WTC11 (cell line): ENCODE measurements at regions not wholly inside any gene's neighbourhood (a gene's known extent, or its start where the extent isn't known, plus 50 kb on each side); places are given as distances from the start of the nearest gene placed in this dataset.

Source experiments
- ATAC-seq: fragments of 200-7000 bp; cut with Tn5 transposase; 2 replicates; pipeline ENCODE4 v1.10.0; 2021; ENCODE audit warnings: mild to moderate bottlenecking, moderate library complexity
- CTCF ChIA-PET: fragments of 300-600 bp; sonication (Branson Sonifier 250); formaldehyde crosslinking; loops from one replicate; lab custom pipeline; 2021; ENCODE audit warnings: antibody characterized with exemption; lab: Charles Lee
- POLR2A ChIA-PET: fragments of 350-600 bp; sonication (Branson Sonifier 250); formaldehyde crosslinking; loops from one replicate; lab custom pipeline; 2021; ENCODE audit warnings: antibody characterized with exemption; lab: Charles Lee
- DNase-seq: peaks from one replicate; pipeline ENCODE4 v3.0.0; 2021; ENCODE audit warnings: low spot score
- H3K27ac Mint-ChIP-seq: 2 replicates; pipeline ENCODE4 v1.8.0; 2021; ENCODE audit warnings: mixed read lengths
- H3K27me3 Mint-ChIP-seq: 2 replicates; pipeline ENCODE4 v1.8.0; 2021; ENCODE audit warnings: low read depth, mild to moderate bottlenecking, moderate library complexity, mixed read lengths
- H3K36me3 Mint-ChIP-seq: 2 replicates; pipeline ENCODE4 v1.8.0; 2021; ENCODE audit warnings: mixed read lengths
- H3K4me1 Mint-ChIP-seq: 2 replicates; pipeline ENCODE4 v1.8.0; 2022; ENCODE audit warnings: mixed read lengths
- H3K4me3 Mint-ChIP-seq: 2 replicates; pipeline ENCODE4 v1.8.0; 2021; ENCODE audit warnings: mild to moderate bottlenecking, moderate library complexity, mixed read lengths
- H3K9me3 Mint-ChIP-seq: 2 replicates; pipeline ENCODE4 v1.8.0; 2021; ENCODE audit warnings: mixed read lengths
- ARID4B ChIP-seq: sonication (generic); formaldehyde crosslinking; IDR thresholded peaks from 2 replicates; pipeline ENCODE4 v1.8.0; 2023; ENCODE audit warnings: missing genetic modification reagents, mild to moderate bottlenecking, borderline replicate concordance
- ATF1 ChIP-seq: sonication (generic); formaldehyde crosslinking; IDR thresholded peaks from 2 replicates; pipeline ENCODE4 v1.8.1; 2023; ENCODE audit warnings: mild to moderate bottlenecking, moderate library complexity, missing genetic modification reagents
- ATF2 ChIP-seq: sonication (generic); formaldehyde crosslinking; IDR thresholded peaks from 2 replicates; pipeline ENCODE4 v1.8.1; 2022; ENCODE audit warnings: low read depth, missing genetic modification reagents, borderline replicate concordance
- ATF6 ChIP-seq: sonication (generic); formaldehyde crosslinking; IDR thresholded peaks from 2 replicates; pipeline ENCODE4 v1.8.1; 2023; ENCODE audit warnings: mild to moderate bottlenecking, missing genetic modification reagents
- CBFB ChIP-seq: sonication (generic); formaldehyde crosslinking; IDR thresholded peaks from 2 replicates; pipeline ENCODE4 v1.8.1; 2022; ENCODE audit warnings: mild to moderate bottlenecking, low read depth, missing genetic modification reagents
- CREB1 ChIP-seq: sonication (generic); formaldehyde crosslinking; IDR thresholded peaks from 2 replicates; pipeline ENCODE4 v1.8.0; 2023; ENCODE audit warnings: mild to moderate bottlenecking, missing genetic modification reagents
- CTCF ChIP-seq: fragments of 200-600 bp; IDR thresholded peaks from 2 replicates; pipeline ENCODE4 v1.8.0; 2022; ENCODE audit warnings: antibody characterized with exemption
- E2F4 ChIP-seq: sonication (generic); formaldehyde crosslinking; IDR thresholded peaks from 2 replicates; pipeline ENCODE4 v1.8.1; 2022; ENCODE audit warnings: low read depth, mild to moderate bottlenecking, moderate library complexity, missing genetic modification reagents, borderline replicate concordance
- EMX1 ChIP-seq: fragments of 250-450 bp; sonication (Bioruptor Pico); IDR thresholded peaks from 2 replicates; pipeline ENCODE4 v1.8.0; 2021; ENCODE audit warnings: mild to moderate bottlenecking
- ETV6 ChIP-seq: sonication (generic); formaldehyde crosslinking; IDR thresholded peaks from 2 replicates; pipeline ENCODE4 v1.8.1; 2022; ENCODE audit warnings: mild to moderate bottlenecking, missing genetic modification reagents
- FOXJ3 ChIP-seq: sonication (generic); formaldehyde crosslinking; IDR thresholded peaks from 2 replicates; pipeline ENCODE4 v1.9.0; 2021; ENCODE audit warnings: missing genetic modification reagents, mild to moderate bottlenecking, borderline replicate concordance
- FOXP1 ChIP-seq: sonication (generic); formaldehyde crosslinking; IDR thresholded peaks from 2 replicates; pipeline ENCODE4 v1.8.0; 2022; ENCODE audit warnings: missing genetic modification reagents, mild to moderate bottlenecking, moderate library complexity, borderline replicate concordance
- GTF2I ChIP-seq: fragments of 250-450 bp; sonication (Bioruptor Pico); conservative IDR thresholded peaks from 2 replicates; pipeline ENCODE4 v1.4.0; 2021; ENCODE audit warnings: mild to moderate bottlenecking
- HMGA2 ChIP-seq: fragments of 250-450 bp; sonication (Bioruptor Pico); IDR thresholded peaks from 2 replicates; pipeline ENCODE4 v1.4.0; 2021; ENCODE audit warnings: mild to moderate bottlenecking, moderate library complexity
- HMGXB4 ChIP-seq: sonication (generic); formaldehyde crosslinking; IDR thresholded peaks from 2 replicates; pipeline ENCODE4 v1.8.1; 2023; ENCODE audit warnings: mild to moderate bottlenecking, moderate library complexity, missing genetic modification reagents
- MAX ChIP-seq: sonication (generic); formaldehyde crosslinking; IDR thresholded peaks from 2 replicates; pipeline ENCODE4 v1.8.0; 2022; ENCODE audit warnings: mild to moderate bottlenecking, missing genetic modification reagents
- MLX ChIP-seq: sonication (generic); formaldehyde crosslinking; IDR thresholded peaks from 2 replicates; pipeline ENCODE4 v1.8.1; 2023; ENCODE audit warnings: mild to moderate bottlenecking, missing genetic modification reagents, moderate library complexity
- MXD4 ChIP-seq: fragments of 250-450 bp; sonication (Bioruptor Pico); IDR thresholded peaks from 2 replicates; pipeline ENCODE4 v1.8.0; 2021; ENCODE audit warnings: mild to moderate bottlenecking, moderate library complexity, borderline replicate concordance
- USF2 ChIP-seq: sonication (generic); formaldehyde crosslinking; IDR thresholded peaks from 2 replicates; pipeline ENCODE4 v1.8.1; 2023; ENCODE audit warnings: mild to moderate bottlenecking, missing genetic modification reagents, moderate library complexity
- ZNF416 ChIP-seq: fragments of 250-450 bp; sonication (Bioruptor Pico); IDR thresholded peaks from 2 replicates; pipeline ENCODE4 v1.9.0; 2021; ENCODE audit warnings: mild to moderate bottlenecking, inconsistent platforms

- no peak for TF ChIP-seq EMX1 (CRISPR knock-in tag)
- no peak for TF ChIP-seq ETV6 (CRISPR knock-in tag)
- no peak for TF ChIP-seq MXD4 (CRISPR knock-in tag)
- TF ChIP-seq CTCF = no peak
- no peak for TF ChIP-seq ATF2 (CRISPR knock-in tag)
- TF ChIP-seq ZNF416 (CRISPR knock-in tag) = no peak
- TF ChIP-seq FOXP1 = no peak
- TF ChIP-seq GTF2I (CRISPR knock-in tag) = no peak
- no peak for TF ChIP-seq ARID4B (CRISPR knock-in tag)
- no peak for TF ChIP-seq ATF6 (CRISPR knock-in tag)
- TF ChIP-seq HMGXB4 (CRISPR knock-in tag) = no peak
- no peak for TF ChIP-seq HMGA2 (CRISPR knock-in tag)
- TF ChIP-seq CBFB (CRISPR knock-in tag) = no peak
- TF ChIP-seq E2F4 (CRISPR knock-in tag) = no peak
- no peak for TF ChIP-seq USF2 (CRISPR knock-in tag)
- no peak for TF ChIP-seq ATF1 (CRISPR knock-in tag)
- TF ChIP-seq FOXJ3 = no peak
- no peak for TF ChIP-seq MAX (CRISPR knock-in tag)
- TF ChIP-seq MLX = no peak
- TF ChIP-seq CREB1 (CRISPR knock-in tag) = no peak
- H3K36me3 Mint-ChIP-seq = no peaks in the 10 kb centered on the region
- peaks cover 1% of the 10 kb centered on the region for H3K9me3 Mint-ChIP-seq
- H3K4me1 Mint-ChIP-seq = peaks cover 20% of the 10 kb centered on the region
- H3K4me3 Mint-ChIP-seq = no peak overlapping the region
- ChIA-PET CTCF (no interaction called here), POLR2A (no interaction called here)
- DNase-seq (no peak), ATAC-seq (no peak)
- no peak overlapping the region for H3K27ac Mint-ChIP-seq
- peaks cover 2% of the 10 kb centered on the region; the same call in 1 of the 2 replicates for H3K27me3 Mint-ChIP-seq
Observed at GRCh38 chr4:186981161-186981560, 257.5 kb upstream of the FAT1 start.
